Breast epithelium (tissue), 3 donors: ENCODE measurements at regions not wholly inside any gene's neighbourhood (a gene's known extent, or its start where the extent isn't known, plus 50 kb on each side); places are given as distances from the start of the nearest gene placed in this dataset.

Experiments used
- CTCF ChIP-seq, 3 donors: fragments of 450-650 bp; IDR thresholded peaks; one replicate each; pipeline ENCODE4 v1.5.1; 2016 to 2017; ENCODE audit warnings: antibody characterized with exemption in 3 of 3, mild to moderate bottlenecking in 3 of 3, moderate library complexity in 3 of 3
- POLR2AphosphoS5 ChIP-seq, 3 donors: sonication (generic); formaldehyde crosslinking; IDR thresholded peaks; one replicate each; pipeline ENCODE4 v1.6.1; 2017; ENCODE audit warnings: antibody characterized with exemption in 3 of 3

DNA sequence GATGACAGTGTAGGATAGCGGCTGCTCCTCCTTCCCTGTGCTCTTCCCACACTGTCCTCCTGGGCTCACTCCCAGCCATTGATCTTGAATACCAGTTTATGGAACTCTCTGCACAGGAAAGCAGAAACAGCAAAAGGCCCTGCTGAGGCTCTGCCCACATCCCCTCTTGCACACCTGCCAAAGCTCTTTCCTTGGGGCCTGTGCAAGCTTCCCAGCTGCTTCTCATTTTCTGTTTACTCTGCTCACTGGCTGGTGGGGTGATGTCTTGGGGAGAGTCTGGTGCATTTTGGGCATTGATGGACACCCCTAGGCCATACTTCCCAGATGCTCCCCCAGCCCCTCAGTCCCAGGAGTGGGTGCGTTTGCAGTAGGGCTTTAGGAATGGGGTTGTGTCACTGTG, 361.8 kb downstream of the TMEM121 start:
- TF ChIP-seq CTCF (IDR thresholded peaks at IDR 0.05) = no peak
- TF ChIP-seq POLR2AphosphoS5 (IDR thresholded peaks at IDR 0.05) = no peak
